IMR-90 (cell line): ENCODE measurements at regions not wholly inside any gene's neighbourhood (a gene's known extent, or its start where the extent isn't known, plus 50 kb on each side); places are given as distances from the start of the nearest gene placed in this dataset.

ENCODE experiments used
- ATAC-seq: fragments of 200-7000 bp; cut with Tn5 transposase; 2 replicates; pipeline ENCODE4 v1.9.1; 2020; ENCODE audit warnings: low read depth, mild to moderate bottlenecking, moderate library complexity
- BruUV-seq: library from RNA; stranded (reverse); fragments of 400-500 nt; replicated peaks from 2 replicates; lab custom pipeline; 2021; lab: Mats Ljungman, UMichigan
- CTCF ChIA-PET: fragments of 300-600 bp; formaldehyde crosslinking; extraction: SDS; loops from one replicate; lab custom pipeline; 2021; ENCODE audit warnings: antibody characterized with exemption; lab: Yijun Ruan, JAX
- POLR2A ChIA-PET: fragments of 300-600 bp; sonication (Branson Sonifier 250); formaldehyde crosslinking; loops from one replicate; lab custom pipeline; 2022; ENCODE audit warnings: antibody characterized with exemption; ENCODE audit not compliant: unreplicated experiment; lab: Charles Lee
- DNase-seq: peaks from one replicate; pipeline ENCODE4 v3.0.0; 2013
- H2AFZ ChIP-seq: replicated peaks from 2 replicates; pipeline ENCODE3; 2013; ENCODE audit warnings: low read length, mild to moderate bottlenecking; ENCODE audit not compliant: poor library complexity
- H2AK5ac ChIP-seq: 2 replicates; pipeline ENCODE4 v1.6.1; 2013; ENCODE audit warnings: low read depth, low read length, inconsistent platforms
- H2AK9ac ChIP-seq: replicated peaks from 2 replicates; pipeline ENCODE3; 2013; ENCODE audit warnings: mild to moderate bottlenecking, low read depth, low read length, moderate library complexity; ENCODE audit not compliant: poor library complexity
- H2BK120ac ChIP-seq: 2 replicates; pipeline ENCODE4 v1.6.1; 2013; ENCODE audit warnings: low read depth, low read length, inconsistent platforms
- H2BK15ac ChIP-seq: 3 replicates; pipeline ENCODE4 v1.6.1; 2013; ENCODE audit warnings: low read depth, low read length, inconsistent platforms
- H2BK20ac ChIP-seq: 2 replicates; pipeline ENCODE4 v1.6.1; 2013; ENCODE audit warnings: low read depth, mild to moderate bottlenecking, inconsistent platforms, low read length, moderate library complexity
- H2BK5ac ChIP-seq: 2 replicates; pipeline ENCODE4 v1.6.1; 2013; ENCODE audit warnings: mild to moderate bottlenecking, low read depth, low read length, inconsistent platforms; ENCODE audit not compliant: poor library complexity, severe bottlenecking
- H3K14ac ChIP-seq: replicated peaks from 2 replicates; pipeline ENCODE4 v1.6.1; 2013; ENCODE audit warnings: low read depth, low read length, inconsistent platforms
- H3K18ac ChIP-seq: 2 replicates; pipeline ENCODE4 v1.6.1; 2013; ENCODE audit warnings: low read depth, low read length, control low read depth
- H3K23ac ChIP-seq: 2 replicates; pipeline ENCODE4 v1.6.1; 2013; ENCODE audit warnings: low read depth, low read length, inconsistent platforms
- H3K27ac ChIP-seq: 2 replicates; pipeline ENCODE4 v1.5.1; 2013; ENCODE audit warnings: mild to moderate bottlenecking, control low read depth, low read length; ENCODE audit not compliant: insufficient read depth
- H3K27me3 ChIP-seq: 2 replicates; pipeline ENCODE4 v1.6.1; 2013; ENCODE audit warnings: low read length; ENCODE audit not compliant: control insufficient read depth, insufficient read depth
- H3K36me3 ChIP-seq: 2 replicates; pipeline ENCODE4 v1.6.1; 2013; ENCODE audit warnings: low read length, mixed read lengths; ENCODE audit not compliant: control insufficient read depth, insufficient read depth
- H3K4ac ChIP-seq: 2 replicates; pipeline ENCODE4 v1.6.1; 2013; ENCODE audit warnings: low read depth, low read length, inconsistent platforms
- H3K4me1 ChIP-seq: 2 replicates; pipeline ENCODE4 v1.6.1; 2013; ENCODE audit warnings: low read length, mixed read lengths; ENCODE audit not compliant: control insufficient read depth, insufficient read depth
- H3K4me2 ChIP-seq: 2 replicates; pipeline ENCODE4 v1.6.1; 2013; ENCODE audit warnings: low read depth, mild to moderate bottlenecking, control low read depth, low read length, moderate library complexity
- H3K4me3 ChIP-seq: 2 replicates; pipeline ENCODE4 v1.5.1; 2013; ENCODE audit warnings: low read depth, mild to moderate bottlenecking, control low read depth, low read length, moderate library complexity; ENCODE audit not compliant: insufficient read depth
- H3K56ac ChIP-seq: 2 replicates; pipeline ENCODE4 v1.6.1; 2013; ENCODE audit warnings: low read length, inconsistent platforms; ENCODE audit not compliant: insufficient read depth; ENCODE audit errors: extremely low read depth
- H3K79me1 ChIP-seq, 2 experiments: 2 replicates each; pipeline ENCODE4 v1.6.1; 2013; ENCODE audit warnings: low read length in 2 of 2, inconsistent platforms in 1 of 2, low read depth in 1 of 2
- H3K9ac ChIP-seq: 2 replicates; pipeline ENCODE4 v1.6.1; 2013; ENCODE audit warnings: low read depth, low read length, control low read depth
- H3K9me1 ChIP-seq: 2 replicates; pipeline ENCODE4 v1.6.1; 2013; ENCODE audit warnings: low read length, inconsistent platforms; ENCODE audit not compliant: insufficient read depth
- H3K9me3 ChIP-seq: 2 replicates; pipeline ENCODE4 v1.6.1; 2013; ENCODE audit warnings: low read length; ENCODE audit not compliant: control insufficient read depth, insufficient read depth
- H4K20me1 ChIP-seq: 2 replicates; pipeline ENCODE4 v1.6.1; 2013; ENCODE audit warnings: low read length, inconsistent platforms; ENCODE audit not compliant: insufficient read depth
- H4K5ac ChIP-seq: 2 replicates; pipeline ENCODE4 v1.6.1; 2013; ENCODE audit warnings: mild to moderate bottlenecking, low read depth, low read length, control low read depth
- H4K8ac ChIP-seq, 2 experiments: 2 replicates each; pipeline ENCODE4 v1.6.1; 2013; ENCODE audit warnings: low read depth in 2 of 2, low read length in 2 of 2, control low read depth in 1 of 2, inconsistent platforms in 1 of 2
- H4K91ac ChIP-seq: 2 replicates; pipeline ENCODE4 v1.6.1; 2013; ENCODE audit warnings: low read depth, low read length, inconsistent platforms; ENCODE audit not compliant: insufficient read depth
- POLR2A ChIP-seq: IDR thresholded peaks from 2 replicates; pipeline ENCODE4 v1.6.1; 2012; ENCODE audit warnings: mild to moderate bottlenecking, low read depth, low read length
- USF2 ChIP-seq: fragments of 150-350 bp; IDR thresholded peaks from 2 replicates; pipeline ENCODE4 v1.6.1; 2017; ENCODE audit warnings: mild to moderate bottlenecking, antibody characterized with exemption, low read length, low read depth
- WGBS, 2 experiments: methylation state at CpG; one replicate each; pipeline versions ENCODE4 v1.1.5 to v1.1.7; 2013; ENCODE audit warnings: missing lambda C conversion rate in 2 of 2; ENCODE audit not compliant: insufficient read length in 1 of 2; ENCODE audit errors: extremely low coverage in 2 of 2; 5-methylcytosine and 5-hydroxymethylcytosine counted together
- dilution Hi-C: fragments of 300-500 bp; cut with HindIII; formaldehyde crosslinking; loops from one replicate; pipeline ENCODE4 v1.14.3; 2018; ENCODE audit warnings: low sequenced_read_pairs; ENCODE audit not compliant: unreplicated experiment
- in situ Hi-C: fragments of 300-500 bp; cut with MboI; formaldehyde crosslinking; loops from 3 replicates; pipeline ENCODE4 v1.14.3; 2019; ENCODE audit warnings: low sequenced_read_pairs, inconsistent platforms, mixed read lengths
- intact Hi-C: fragments of 100-400 bp; cut with micrococcal nuclease; formaldehyde crosslinking; loops from 2 replicates; pipeline ENCODE4 v1.10.0; 2022

- Histone ChIP-seq H2BK20ac (peak overlapping the region; percentile 83; the same call in 1 of the 2 replicates), H2BK15ac (peak overlapping the region; percentile 11; the same call in 2 of the 3 replicates), H3K27ac (no peak overlapping the region), H2AK9ac (no peak overlapping the region), H3K4ac (peak overlapping the region; percentile 77), H3K4me1 (peaks cover 24% of the 10 kb centered on the region), H3K9me1 (peaks cover 10% of the 10 kb centered on the region), H3K4me3 (no peak overlapping the region), H4K20me1 (no peaks in the 10 kb centered on the region), H3K27me3 (no peaks in the 10 kb centered on the region), H3K79me1 (peaks cover 0 to 3% of the 10 kb centered on the region in 2 experiments; a peak in 1 of 4 replicates), H4K91ac (no peak overlapping the region), H2BK5ac (no peak overlapping the region), H4K5ac (0 out of 2 replicates have a peak overlapping the region, but pooled peaks have one; percentile 1), H2AFZ (no peak overlapping the region), H3K9ac (no peak overlapping the region), H3K56ac (no peak overlapping the region), H4K8ac (peak overlapping the region in 1 of 2 experiments; percentile 77; a peak in 1 of 4 replicates), H3K9me3 (no peaks in the 10 kb centered on the region), H3K18ac (no peak overlapping the region), H2AK5ac (peak overlapping the region; percentile 47), H3K23ac (no peak overlapping the region), H2BK120ac (peak overlapping the region; percentile 47; the same call in 1 of the 2 replicates), H3K4me2 (no peak overlapping the region), H3K14ac (peak overlapping the region; percentile 70; the same call in 1 of the 2 replicates), H3K36me3 (no peaks in the 10 kb centered on the region)
- BruUV-seq = no TSS peak
- ATAC-seq (no peak), DNase-seq (peak; percentile 31)
- ChIA-PET CTCF (no interaction called here), POLR2A (no interaction called here)
- intact Hi-C loops (no loop called here), in situ Hi-C loops (no loop called here), dilution Hi-C loops (no loop called here)
- TF ChIP-seq USF2 = peak; percentile 54; the same call in 1 of the 2 replicates
- no peak for TF ChIP-seq POLR2A
- no CpG with 5 or more reads among the region's 2 CpGs for WGBS, 2 experiments
These were observed 144.5 kb downstream of the CEBPB start for GRCh38 chr20:50335105-50335504.
